GM18505 (cell line): ENCODE measurements at regions not wholly inside any gene's neighbourhood (a gene's known extent, or its start where the extent isn't known, plus 50 kb on each side); places are given as distances from the start of the nearest gene placed in this dataset.

Experiments used
- ATAC-seq: cut with Tn5 transposase; IDR thresholded peaks from one replicate; pipeline ENCODE4 v1.9.1; 2021; ENCODE audit not compliant: unreplicated experiment
- POLR2A ChIP-seq: IDR thresholded peaks from 4 replicates; pipeline ENCODE4 v1.6.1; 2011; ENCODE audit warnings: borderline replicate concordance; ENCODE audit not compliant: insufficient read depth, insufficient read length; ENCODE audit errors: extremely low read depth

- no peak for TF ChIP-seq POLR2A
- no peak for ATAC-seq
Observed at GRCh38 chr18:30658306-30658705, 384.2 kb downstream of the DSC3 start.

- ATAC-seq: no peak
- no peak for TF ChIP-seq POLR2A
Observed at GRCh38 chr18:30652387-30652786, 390.2 kb downstream of the DSC3 start.

DNA sequence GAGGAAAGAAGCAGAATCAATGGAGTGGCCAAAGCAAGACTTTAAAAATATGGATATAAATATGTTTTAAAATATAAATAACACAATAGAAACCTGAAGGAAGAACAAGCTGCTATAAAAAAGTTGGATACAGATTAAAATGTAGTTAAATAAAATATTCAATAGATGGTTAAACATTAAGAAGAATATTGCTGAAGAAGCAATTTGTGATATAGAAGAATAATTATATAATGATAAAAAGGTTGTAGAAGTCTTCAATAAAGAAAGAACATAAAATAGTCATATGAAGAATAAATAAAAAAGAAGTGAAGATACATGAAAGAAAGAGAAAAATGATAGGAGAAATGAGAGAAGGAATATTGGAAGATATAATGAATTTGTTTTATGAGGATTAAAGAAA, 392.0 kb downstream of the DSC3 start:
- no peak for ATAC-seq
- no peak for TF ChIP-seq POLR2A

GRCh38 chr18:30644158-30644557, 398.4 kb downstream of the DSC3 start:
- ATAC-seq: no peak
- TF ChIP-seq POLR2A: no peak

DNA sequence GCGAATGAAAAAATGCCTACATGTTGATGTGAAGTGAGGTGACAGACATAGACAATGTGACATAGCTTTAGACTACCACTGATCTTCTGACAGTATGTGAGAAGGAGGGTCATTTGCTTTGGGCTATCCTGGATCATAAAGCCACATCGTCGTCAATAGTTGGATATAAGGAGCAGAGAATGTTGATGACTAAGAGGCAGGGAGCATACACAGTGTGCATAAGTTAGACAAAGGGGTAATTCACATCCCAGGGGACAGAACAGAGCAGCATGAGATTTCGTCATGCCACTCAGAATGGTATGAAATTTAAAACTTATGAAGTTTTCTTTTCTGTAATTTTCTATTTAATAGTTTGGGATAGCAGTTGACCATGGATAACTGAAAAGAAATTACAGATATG, 403.2 kb downstream of the DSC3 start:
- TF ChIP-seq POLR2A: no peak
- no peak for ATAC-seq

DNA sequence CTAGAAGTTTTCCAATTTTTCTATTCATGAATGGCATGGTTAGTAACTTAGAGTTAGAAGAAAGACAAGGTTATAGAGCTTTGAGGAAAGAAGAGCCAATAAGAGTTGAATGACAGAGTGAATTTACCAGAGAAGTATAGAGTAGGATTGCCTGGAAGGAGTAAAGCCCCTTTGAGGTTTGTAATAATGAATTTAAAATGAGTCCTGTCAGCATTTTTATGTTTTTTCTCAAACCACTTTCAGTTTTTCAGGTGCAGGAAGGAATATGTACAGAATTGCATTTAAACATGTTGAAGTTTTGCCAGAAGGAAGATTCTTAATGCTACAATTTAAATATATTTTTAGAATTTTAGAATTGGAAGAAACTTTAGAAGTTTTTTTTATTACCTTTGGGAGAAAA, 408.3 kb downstream of the DSC3 start:
- no peak for TF ChIP-seq POLR2A
- ATAC-seq: no peak

DNA sequence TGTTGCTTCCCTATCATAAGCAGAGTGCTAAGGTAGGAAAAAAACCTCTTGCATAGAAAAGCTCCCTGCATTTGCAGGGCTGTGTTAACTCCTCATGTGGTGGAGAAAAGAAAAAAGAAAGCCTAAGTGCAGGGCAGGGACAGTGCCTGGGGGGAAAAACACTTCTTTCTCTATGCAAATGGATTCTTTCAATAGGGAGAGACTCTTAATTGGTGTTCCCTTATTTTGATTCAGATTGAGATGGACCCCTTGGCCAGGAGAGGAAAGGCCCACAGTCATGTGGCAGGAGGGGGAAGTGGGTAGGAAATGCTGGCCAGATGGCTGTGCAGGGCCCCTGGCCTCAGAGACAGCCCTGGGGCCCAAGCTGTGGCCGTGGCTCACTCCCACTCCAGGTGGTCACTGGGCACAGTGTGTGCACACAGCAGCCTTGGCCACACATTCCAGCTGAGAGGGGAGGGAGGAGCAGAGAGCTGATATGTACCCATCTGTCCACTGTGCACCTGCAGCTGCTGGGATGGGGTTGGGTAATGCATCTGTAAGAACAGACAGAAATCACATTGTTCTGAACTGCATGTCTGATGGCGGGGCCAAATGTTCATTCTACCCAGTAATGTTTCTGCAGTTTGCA, 410.4 kb downstream of the DSC3 start:
- ATAC-seq: no peak
- no peak for TF ChIP-seq POLR2A

- no peak for TF ChIP-seq POLR2A
- no peak for ATAC-seq
Observed at GRCh38 chr18:30625961-30626360, 416.6 kb downstream of the DSC3 start.

GRCh38 chr18:30623401-30624065, 419.0 kb downstream of the DSC3 start:
- ATAC-seq: no peak
- no peak for TF ChIP-seq POLR2A

DNA sequence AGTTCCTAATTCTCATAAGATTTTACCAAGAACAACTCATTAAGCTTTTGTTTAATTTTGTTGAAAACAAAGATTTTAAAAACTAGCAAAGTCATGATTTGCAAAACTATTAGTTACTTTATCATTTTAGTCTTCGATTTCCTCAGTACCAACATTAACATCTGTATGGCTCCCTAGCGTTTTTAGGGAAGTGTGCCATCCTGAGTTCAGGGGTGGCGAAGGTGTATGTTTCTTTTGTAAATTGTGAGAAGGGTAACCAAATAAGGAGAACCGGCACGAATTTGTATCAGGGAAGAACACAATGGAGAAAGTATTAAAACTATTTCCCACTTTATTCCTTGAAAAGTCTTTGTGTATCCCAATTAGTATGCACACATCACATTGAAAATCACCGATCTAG, 419.9 kb downstream of the DSC3 start:
- no peak for TF ChIP-seq POLR2A
- ATAC-seq: no peak

DNA sequence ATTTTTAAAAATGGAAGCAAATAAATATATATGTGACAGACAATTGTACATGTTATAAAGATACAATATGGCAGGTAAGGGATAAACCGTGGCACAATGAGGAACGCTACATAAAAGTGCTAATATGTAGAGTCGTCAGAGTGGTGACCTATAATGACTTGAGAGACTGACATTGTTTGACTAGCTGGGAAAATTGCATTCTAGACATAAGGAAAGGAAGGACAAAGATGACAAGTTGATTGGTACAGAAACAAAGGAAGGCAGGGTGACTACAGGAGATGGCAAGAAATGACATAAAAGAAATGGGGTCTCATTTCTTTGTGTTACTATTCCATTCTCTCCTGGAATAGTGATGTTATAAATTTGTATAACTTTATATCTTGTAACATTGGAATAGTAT, 420.4 kb downstream of the DSC3 start:
- no peak for ATAC-seq
- no peak for TF ChIP-seq POLR2A

- TF ChIP-seq POLR2A: no peak
- no peak for ATAC-seq
Observed at GRCh38 chr18:30618567-30618966, 424.0 kb downstream of the DSC3 start.

GRCh38 chr18:30616414-30616813, 426.1 kb downstream of the DSC3 start:
- no peak for ATAC-seq

GRCh38 chr18:30613467-30613801, 429.1 kb downstream of the DSC3 start:
- ATAC-seq: no peak
- no peak for TF ChIP-seq POLR2A

More at GRCh38 chr18:30616414-30616813, 426.1 kb downstream of the DSC3 start:
- TF ChIP-seq POLR2A: no peak

- no peak for TF ChIP-seq POLR2A
- ATAC-seq: no peak
Observed at GRCh38 chr18:30601541-30601940, 441.0 kb downstream of the DSC3 start.

DNA sequence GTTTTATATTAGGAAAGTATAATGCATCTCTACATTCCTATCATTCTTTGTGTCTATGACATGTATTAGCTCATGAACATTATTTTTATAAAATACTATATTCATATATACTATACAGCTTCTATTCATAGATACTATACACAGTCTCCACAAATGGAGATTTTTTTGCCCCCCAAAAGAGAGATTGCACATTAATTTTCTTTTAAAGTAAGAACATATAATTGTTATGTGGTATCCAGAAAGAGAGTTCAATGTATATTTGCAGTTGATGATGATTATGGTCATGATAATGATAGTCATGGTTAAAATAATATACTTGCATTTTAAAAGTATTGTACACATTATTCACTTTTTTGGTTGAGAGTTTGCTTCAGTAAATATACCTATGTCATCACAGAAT, 445.3 kb downstream of the DSC3 start:
- no peak for ATAC-seq

DNA sequence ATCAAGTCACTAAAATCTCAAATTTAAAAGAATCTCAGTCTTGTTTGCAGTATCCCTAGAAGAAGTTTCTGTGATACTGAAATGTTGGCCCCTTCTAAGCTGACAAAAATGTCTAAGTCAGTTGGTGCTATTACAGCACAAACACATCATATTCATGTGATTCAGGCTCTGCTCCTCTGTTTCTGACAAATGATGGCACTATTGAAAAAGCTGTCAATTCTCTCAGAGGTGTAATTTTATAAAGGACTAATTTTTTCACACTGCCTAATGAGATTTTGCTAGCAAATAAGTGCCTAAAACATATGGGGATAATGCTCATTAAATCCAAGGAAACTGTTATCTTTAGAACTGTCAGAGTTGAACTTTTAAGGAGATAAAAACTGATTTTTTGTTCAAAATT, 445.9 kb downstream of the DSC3 start:
- no peak for ATAC-seq
- TF ChIP-seq POLR2A: no peak

More for the DNA sequence above, 445.3 kb downstream of the DSC3 start:
- TF ChIP-seq POLR2A: no peak
